Fibroblast of lung (primary cell): ENCODE measurements at regions not wholly inside any gene's neighbourhood (a gene's known extent, or its start where the extent isn't known, plus 50 kb on each side); places are given as distances from the start of the nearest gene placed in this dataset.

Source experiments
- DNase-seq, 2 donors: peaks; one replicate each; pipeline versions ENCODE4 v3.0.0 to v3.0.0-alpha.2; 2010; ENCODE audit warnings: low read depth in 2 of 2
- H2AFZ ChIP-seq: 2 replicates; pipeline ENCODE4 v1.5.1; 2012; ENCODE audit warnings: low read length, control low read depth, inconsistent platforms
- H3K27ac ChIP-seq: 2 replicates; pipeline ENCODE4 v1.5.1; 2011; ENCODE audit warnings: low read length, control low read depth; ENCODE audit not compliant: insufficient read depth
- H3K27me3 ChIP-seq: 2 replicates; pipeline ENCODE4 v1.5.1; 2011; ENCODE audit warnings: mild to moderate bottlenecking, low read length; ENCODE audit not compliant: control insufficient read depth, insufficient read depth
- H3K36me3 ChIP-seq: 2 replicates; pipeline ENCODE4 v1.5.1; 2011; ENCODE audit warnings: low read length; ENCODE audit not compliant: control insufficient read depth, insufficient read depth
- H3K4me1 ChIP-seq: 2 replicates; pipeline ENCODE4 v1.5.1; 2011; ENCODE audit warnings: low read length; ENCODE audit not compliant: control insufficient read depth, insufficient read depth; ENCODE audit errors: extremely low read depth
- H3K4me2 ChIP-seq: 2 replicates; pipeline ENCODE4 v1.5.1; 2011; ENCODE audit warnings: low read length, control low read depth; ENCODE audit not compliant: insufficient read depth; ENCODE audit errors: extremely low read depth
- H3K4me3 ChIP-seq, 4 experiments: fragments of 200-600 bp in 1 of 4; sonication (generic) in 1 of 4; replicated peaks in 1 of 4; 2 replicates each; pipeline ENCODE4 v1.5.1; 2011 to 2016; ENCODE audit warnings: low read length in 4 of 4, low read depth in 3 of 4, mild to moderate bottlenecking in 3 of 4, control low read depth in 2 of 4, inconsistent platforms in 1 of 4, mixed read lengths in 1 of 4; ENCODE audit not compliant: insufficient read depth in 1 of 4; ENCODE audit errors: control extremely low read depth in 1 of 4
- H3K79me2 ChIP-seq: 2 replicates; pipeline ENCODE4 v1.5.1; 2012; ENCODE audit warnings: mild to moderate bottlenecking, low read length, inconsistent platforms; ENCODE audit not compliant: control insufficient read depth, insufficient read depth
- H3K9ac ChIP-seq: 2 replicates; pipeline ENCODE4 v1.5.1; 2011; ENCODE audit warnings: mild to moderate bottlenecking, low read length, control low read depth; ENCODE audit not compliant: insufficient read depth
- H3K9me3 ChIP-seq: 2 replicates; pipeline ENCODE4 v1.5.1; 2012; ENCODE audit warnings: low read depth, low read length; ENCODE audit not compliant: control insufficient read depth, insufficient read depth
- H4K20me1 ChIP-seq: 2 replicates; pipeline ENCODE4 v1.5.1; 2011; ENCODE audit warnings: low read length; ENCODE audit not compliant: control insufficient read depth, insufficient read depth; ENCODE audit errors: extremely low read depth
- EZH2 ChIP-seq: IDR thresholded peaks from 2 replicates; pipeline ENCODE4 v1.5.1; 2012; ENCODE audit warnings: low read length, control low read depth, mild to moderate bottlenecking; ENCODE audit errors: missing control alignments
- TF ChIP-seq, protein P1 (sequence below), 2 donors: IDR thresholded peaks in 1 of 2; conservative IDR thresholded peaks in 1 of 2; 1 replicate in 1 of 2; 2 replicates in 1 of 2; pipeline ENCODE4 v1.5.1; 2011 to 2012; ENCODE audit warnings: low read length in 2 of 2, control low read depth in 1 of 2, inconsistent platforms in 1 of 2, low read depth in 1 of 2, mild to moderate bottlenecking in 1 of 2

DNA sequence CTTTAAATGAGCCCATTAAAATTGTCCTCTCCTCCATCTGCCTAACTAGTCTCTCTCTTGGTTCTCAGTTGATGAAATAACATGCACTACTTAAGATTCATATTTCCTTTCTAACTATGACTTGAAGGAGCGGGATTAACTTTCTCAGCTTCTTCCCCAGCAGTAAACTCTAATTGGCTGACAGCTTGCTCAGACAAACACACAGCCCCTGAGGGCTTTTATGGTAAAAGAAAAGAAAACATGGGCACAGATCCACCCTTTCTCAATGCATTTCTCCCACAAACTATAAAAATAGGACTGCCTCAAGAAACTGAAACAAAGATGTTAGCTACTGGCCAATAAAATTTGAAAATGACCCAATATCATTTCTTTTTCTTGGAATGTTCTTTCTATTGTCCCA is 703.1 kb downstream of the ADGRL2 start:
- no peak overlapping the region for H3K9ac ChIP-seq
- no peaks in the 10 kb centered on the region for H3K79me2 ChIP-seq
- H3K4me2 ChIP-seq = no peak overlapping the region
- DNase-seq = peak in 1 of 2 donors; percentile 5
- no peak overlapping the region for H3K27ac ChIP-seq
- H3K4me3 ChIP-seq = no peak overlapping the region
- no peaks in the 10 kb centered on the region for H3K4me1 ChIP-seq
- H3K9me3 ChIP-seq = no peaks in the 10 kb centered on the region
- no peaks in the 10 kb centered on the region for H3K27me3 ChIP-seq
- no peak overlapping the region for H2AFZ ChIP-seq
- H3K36me3 ChIP-seq = no peaks in the 10 kb centered on the region
- no peaks in the 10 kb centered on the region for H4K20me1 ChIP-seq
- TF ChIP-seq EZH2 = no peak
- TF ChIP-seq, protein P1, sequence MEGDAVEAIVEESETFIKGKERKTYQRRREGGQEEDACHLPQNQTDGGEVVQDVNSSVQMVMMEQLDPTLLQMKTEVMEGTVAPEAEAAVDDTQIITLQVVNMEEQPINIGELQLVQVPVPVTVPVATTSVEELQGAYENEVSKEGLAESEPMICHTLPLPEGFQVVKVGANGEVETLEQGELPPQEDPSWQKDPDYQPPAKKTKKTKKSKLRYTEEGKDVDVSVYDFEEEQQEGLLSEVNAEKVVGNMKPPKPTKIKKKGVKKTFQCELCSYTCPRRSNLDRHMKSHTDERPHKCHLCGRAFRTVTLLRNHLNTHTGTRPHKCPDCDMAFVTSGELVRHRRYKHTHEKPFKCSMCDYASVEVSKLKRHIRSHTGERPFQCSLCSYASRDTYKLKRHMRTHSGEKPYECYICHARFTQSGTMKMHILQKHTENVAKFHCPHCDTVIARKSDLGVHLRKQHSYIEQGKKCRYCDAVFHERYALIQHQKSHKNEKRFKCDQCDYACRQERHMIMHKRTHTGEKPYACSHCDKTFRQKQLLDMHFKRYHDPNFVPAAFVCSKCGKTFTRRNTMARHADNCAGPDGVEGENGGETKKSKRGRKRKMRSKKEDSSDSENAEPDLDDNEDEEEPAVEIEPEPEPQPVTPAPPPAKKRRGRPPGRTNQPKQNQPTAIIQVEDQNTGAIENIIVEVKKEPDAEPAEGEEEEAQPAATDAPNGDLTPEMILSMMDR (conservative IDR thresholded peaks at IDR 0.05 in 1 of 2, IDR thresholded peaks at IDR 0.05 in 1 of 2; ENCODE audit: low read depth in 1 of 2, low read length in 2 of 2) = no peak

DNA sequence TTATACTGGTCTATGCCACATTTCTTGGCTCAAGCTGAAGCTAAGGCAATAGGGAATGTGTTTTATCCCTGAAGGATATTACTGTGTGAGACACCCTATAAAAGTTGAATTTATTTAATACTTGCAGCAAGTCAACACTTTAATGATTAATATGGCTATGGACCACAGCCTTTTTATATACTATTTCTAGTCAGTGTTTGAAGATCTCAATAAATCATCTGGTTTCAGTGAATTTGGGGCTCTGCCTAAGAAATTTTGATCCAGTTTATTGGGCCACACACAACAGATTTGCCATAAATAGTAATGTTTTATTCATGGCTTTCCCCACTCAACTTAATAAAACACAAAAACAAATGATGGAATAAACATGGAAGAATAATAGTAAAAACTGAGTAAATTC is 698.3 kb downstream of the ADGRL2 start:
- no peaks in the 10 kb centered on the region for H3K4me1 ChIP-seq
- H3K9ac ChIP-seq = no peak overlapping the region
- no peak overlapping the region for H2AFZ ChIP-seq
- H3K4me3 ChIP-seq = no peak overlapping the region
- no peak overlapping the region for H3K27ac ChIP-seq
- H3K9me3 ChIP-seq = no peaks in the 10 kb centered on the region
- no peaks in the 10 kb centered on the region for H3K27me3 ChIP-seq
- no peak for DNase-seq
- no peaks in the 10 kb centered on the region for H3K36me3 ChIP-seq
- no peaks in the 10 kb centered on the region for H4K20me1 ChIP-seq
- H3K79me2 ChIP-seq = no peaks in the 10 kb centered on the region
- H3K4me2 ChIP-seq = no peak overlapping the region
- no peak for TF ChIP-seq EZH2
- TF ChIP-seq, protein P1 (conservative IDR thresholded peaks at IDR 0.05 in 1 of 2, IDR thresholded peaks at IDR 0.05 in 1 of 2; ENCODE audit: low read depth in 1 of 2, low read length in 2 of 2) = no peak

DNA sequence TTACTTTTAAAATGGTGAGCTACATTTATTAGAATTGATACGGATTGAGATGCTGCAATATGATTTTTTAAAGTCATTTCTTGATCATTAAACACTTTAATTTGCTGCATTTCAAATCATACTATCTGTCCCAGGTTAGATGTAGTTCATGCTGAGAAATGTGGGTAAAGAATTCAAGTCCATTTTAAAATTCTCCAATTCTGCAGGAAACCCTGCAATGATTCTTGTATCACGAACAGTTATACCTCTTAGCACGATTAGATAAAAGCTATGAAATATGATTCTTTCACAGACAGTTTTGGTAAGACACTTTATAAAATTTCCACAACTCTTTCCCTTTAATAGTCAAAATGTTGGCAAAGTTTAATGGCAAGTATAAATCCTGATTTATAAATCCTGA is 693.4 kb downstream of the ADGRL2 start:
- H3K4me3 ChIP-seq = no peak overlapping the region
- H3K27me3 ChIP-seq = no peaks in the 10 kb centered on the region
- no peak overlapping the region for H3K9ac ChIP-seq
- no peaks in the 10 kb centered on the region for H3K36me3 ChIP-seq
- TF ChIP-seq EZH2 = no peak
- TF ChIP-seq, protein P1 (conservative IDR thresholded peaks at IDR 0.05 in 1 of 2, IDR thresholded peaks at IDR 0.05 in 1 of 2; ENCODE audit: low read depth in 1 of 2, low read length in 2 of 2) = no peak
- DNase-seq = peak in 1 of 2 donors; percentile 8
- no peaks in the 10 kb centered on the region for H3K79me2 ChIP-seq
- H3K27ac ChIP-seq = no peak overlapping the region
- no peaks in the 10 kb centered on the region for H3K4me1 ChIP-seq
- H2AFZ ChIP-seq = no peak overlapping the region
- no peaks in the 10 kb centered on the region for H4K20me1 ChIP-seq
- H3K4me2 ChIP-seq = no peak overlapping the region
- H3K9me3 ChIP-seq = no peaks in the 10 kb centered on the region
